Sigmoid colon (tissue), 4 donors: ENCODE measurements at regions not wholly inside any gene's neighbourhood (a gene's known extent, or its start where the extent isn't known, plus 50 kb on each side); places are given as distances from the start of the nearest gene placed in this dataset.

Experiments used
- CTCF ChIP-seq, 4 experiments: fragments of 450-650 bp in 3 of 4; fragments of 200-600 bp in 1 of 4; IDR thresholded peaks; one replicate each; pipeline ENCODE4 v1.5.1; 2016 to 2019; ENCODE audit warnings: antibody characterized with exemption in 4 of 4, mild to moderate bottlenecking in 3 of 4, moderate library complexity in 2 of 4
- EP300 ChIP-seq, 4 donors: sonication (generic); formaldehyde crosslinking; IDR thresholded peaks; one replicate each; pipeline ENCODE4 v1.6.1; 2017; ENCODE audit warnings: antibody characterized with exemption in 4 of 4
- POLR2A ChIP-seq, 2 donors: fragments of 450-650 bp; IDR thresholded peaks; one replicate each; pipeline ENCODE4 v1.6.1; 2016; ENCODE audit warnings: antibody characterized with exemption in 2 of 2, mild to moderate bottlenecking in 2 of 2, moderate library complexity in 2 of 2
- POLR2AphosphoS5 ChIP-seq, 4 donors: sonication (generic); formaldehyde crosslinking; IDR thresholded peaks; one replicate each; pipeline ENCODE4 v1.6.1; 2017; ENCODE audit warnings: antibody characterized with exemption in 4 of 4

- TF ChIP-seq CTCF (IDR thresholded peaks at IDR 0.05) (no peak), POLR2A (IDR thresholded peaks at IDR 0.05) (no peak), POLR2AphosphoS5 (IDR thresholded peaks at IDR 0.05) (no peak), EP300 (IDR thresholded peaks at IDR 0.05) (no peak)
Measured at GRCh38 chr17:79464318-79465010, 146.4 kb downstream of the RBFOX3 start.
